K562 (cell line): ENCODE measurements at regions not wholly inside any gene's neighbourhood (a gene's known extent, or its start where the extent isn't known, plus 50 kb on each side); places are given as distances from the start of the nearest gene placed in this dataset.

ENCODE experiments used
- ATAC-seq: fragments of 200-7000 bp; cut with Tn5 transposase; 3 replicates; pipeline ENCODE4 v1.9.1; 2020; ENCODE audit warnings: moderate library complexity
- BruUV-seq: library from RNA; stranded (reverse); fragments of 400-500 nt; replicated peaks from 2 replicates; lab custom pipeline; 2021; lab: Mats Ljungman, UMichigan
- CTCF ChIA-PET: fragments of 300-600 bp; formaldehyde crosslinking; extraction: SDS; loops from one replicate; lab custom pipeline; 2021; ENCODE audit warnings: low intra/inter-chr PET ratio; lab: Yijun Ruan, JAX
- POLR2A ChIA-PET: fragments of 300-600, 350-650 bp; sonication (Branson Sonifier 250); formaldehyde crosslinking; extraction: SDS; loops from one replicate; lab custom pipeline; 2021; ENCODE audit warnings: antibody characterized with exemption, inconsistent platforms; lab: Yijun Ruan, JAX
- DNase-seq, 4 experiments: peaks; one replicate each; pipeline versions ENCODE4 v3.0.0 to v3.0.0-alpha.2; 2011 to 2018; ENCODE audit warnings: low spot score in 3 of 4, mixed read lengths in 3 of 4; ENCODE audit errors: extremely low read depth in 1 of 4
- FAIRE-seq: peaks from 2 replicates; lab custom pipeline; 2011; peaks lifted over from hg19 to GRCh38; lab: Jason Lieb, UNC
- H2AFZ ChIP-seq: 2 replicates; pipeline ENCODE4 v1.6.0; 2011; ENCODE audit warnings: low read depth, low read length, control low read depth, inconsistent platforms
- H3K27ac ChIP-seq: fragments of 200-600 bp; 3 replicates; pipeline ENCODE4 v1.8.0; 2011; ENCODE audit warnings: low read depth, mild to moderate bottlenecking, control low read depth, inconsistent platforms, low read length, moderate library complexity, mixed read lengths; ENCODE audit errors: extremely low read depth
- H3K27me3 ChIP-seq, 2 experiments: fragments of 300-600 bp in 1 of 2; 2 replicates in 1 of 2; 3 replicates in 1 of 2; pipeline versions ENCODE4 v1.6.0 to v1.8.0; 2011; ENCODE audit warnings: inconsistent platforms in 2 of 2, low read length in 2 of 2, mild to moderate bottlenecking in 1 of 2, mixed read lengths in 1 of 2, moderate library complexity in 1 of 2; ENCODE audit not compliant: control insufficient read depth in 2 of 2, insufficient read depth in 2 of 2
- H3K36me3 ChIP-seq: fragments of 300-600 bp; 3 replicates; pipeline ENCODE4 v1.8.0; 2011; ENCODE audit warnings: mild to moderate bottlenecking, low read length, inconsistent platforms; ENCODE audit not compliant: control insufficient read depth, insufficient read depth
- H3K4me1 ChIP-seq, 2 experiments: fragments of 200-600 bp in 1 of 2; replicated peaks in 1 of 2; 2 replicates in 1 of 2; 3 replicates in 1 of 2; pipeline versions ENCODE4 v1.5.1 to v1.8.0; 2011; ENCODE audit warnings: inconsistent platforms in 2 of 2, low read length in 2 of 2, mild to moderate bottlenecking in 1 of 2, mixed read lengths in 1 of 2, moderate library complexity in 1 of 2; ENCODE audit not compliant: control insufficient read depth in 2 of 2, insufficient read depth in 2 of 2
- H3K4me2 ChIP-seq: 2 replicates; pipeline ENCODE4 v1.6.1; 2011; ENCODE audit warnings: low read length, control low read depth, inconsistent platforms, mixed read lengths; ENCODE audit not compliant: insufficient read depth
- H3K4me3 ChIP-seq: fragments of 200-600 bp; sonication (generic), shearing (Covaris generic); 2 replicates; pipeline ENCODE4 v1.5.1; 2016; ENCODE audit warnings: control low read depth, inconsistent platforms
- H3K79me2 ChIP-seq: fragments of 200-600 bp; 3 replicates; pipeline ENCODE4 v1.8.0; 2011; ENCODE audit warnings: low read length, inconsistent platforms; ENCODE audit not compliant: control insufficient read depth, insufficient read depth
- H3K9ac ChIP-seq, 2 experiments: 2 replicates each; pipeline versions ENCODE4 v1.6.0 to v1.6.1; 2011; ENCODE audit warnings: low read depth in 2 of 2, low read length in 2 of 2, control low read depth in 1 of 2, inconsistent platforms in 1 of 2, mild to moderate bottlenecking in 1 of 2, mixed read lengths in 1 of 2; ENCODE audit not compliant: insufficient read depth in 1 of 2
- H3K9me1 ChIP-seq: one replicate; pipeline ENCODE4 v1.6.0; 2011; ENCODE audit warnings: inconsistent platforms, mild to moderate bottlenecking, low read length, moderate library complexity; ENCODE audit not compliant: control insufficient read depth, insufficient read depth
- H3K9me3 ChIP-seq: replicated peaks from 2 replicates; pipeline ENCODE4 v1.5.1; 2011; ENCODE audit warnings: low read depth, low read length, inconsistent platforms; ENCODE audit not compliant: control insufficient read depth, insufficient read depth
- H4K20me1 ChIP-seq: replicated peaks from 2 replicates; pipeline ENCODE4 v1.6.1; 2011; ENCODE audit warnings: low read length, inconsistent platforms, mixed read lengths; ENCODE audit not compliant: control insufficient read depth, insufficient read depth
- DDX20 ChIP-seq: fragments of 450-650 bp; IDR thresholded peaks from 2 replicates; pipeline ENCODE4 v1.6.1; 2016; ENCODE audit warnings: missing genetic modification characterization, low read depth, mild to moderate bottlenecking, missing compliant biosample characterization, moderate library complexity
- ERF ChIP-seq: fragments of 450-650 bp; formaldehyde crosslinking; IDR thresholded peaks from 2 replicates; pipeline ENCODE4 v1.4.0; 2020; ENCODE audit warnings: mild to moderate bottlenecking, mixed read lengths
- HIVEP1 ChIP-seq: fragments of 250-450 bp; sonication (Bioruptor Pico); IDR thresholded peaks from 2 replicates; pipeline ENCODE4 v1.4.0; 2020; ENCODE audit warnings: mild to moderate bottlenecking
- MLX ChIP-seq, 2 experiments: fragments of 450-650 bp in 1 of 2; sonication (generic) in 1 of 2; formaldehyde crosslinking; conservative IDR thresholded peaks; 2 replicates each; pipeline versions ENCODE4 v1.4.0 to v1.8.1; 2020 to 2022; ENCODE audit warnings: mild to moderate bottlenecking in 1 of 2, missing genetic modification reagents in 1 of 2
- NCOR1 ChIP-seq: fragments of 450-650 bp; IDR thresholded peaks from 2 replicates; pipeline ENCODE4 v1.6.1; 2016; ENCODE audit warnings: mild to moderate bottlenecking, moderate library complexity
- NFYB ChIP-seq: IDR thresholded peaks from 2 replicates; pipeline ENCODE4 v1.6.1; 2011; ENCODE audit warnings: mild to moderate bottlenecking, moderate library complexity; ENCODE audit not compliant: insufficient read length; ENCODE audit errors: extremely low read depth
- PYGO2 ChIP-seq: fragments of 450-650 bp; IDR thresholded peaks from 2 replicates; pipeline ENCODE4 v1.6.1; 2016; ENCODE audit warnings: mild to moderate bottlenecking, missing genetic modification characterization, moderate library complexity, missing compliant biosample characterization
- RFX1 ChIP-seq: fragments of 450-650 bp; IDR thresholded peaks from 2 replicates; pipeline ENCODE4 v1.6.1; 2016; ENCODE audit warnings: mild to moderate bottlenecking, moderate library complexity
- TBL1XR1 ChIP-seq, 2 experiments: IDR thresholded peaks; 2 replicates each; pipeline ENCODE4 v1.6.1; 2012; ENCODE audit warnings: improper control_type of control experiment in 2 of 2, low read length in 2 of 2, mild to moderate bottlenecking in 1 of 2
- TBP ChIP-seq: optimal IDR thresholded peaks from 2 replicates; pipeline ENCODE3; 2011; ENCODE audit warnings: low read depth, low read length, improper control_type of control experiment
- ZC3H11A ChIP-seq: IDR thresholded peaks from 2 replicates; pipeline ENCODE4 v1.6.1; 2012; ENCODE audit warnings: low read depth, low read length, improper control_type of control experiment
- ZNF277 ChIP-seq: fragments of 250-450 bp; sonication (Bioruptor Pico); IDR thresholded peaks from 2 replicates; pipeline ENCODE4 v1.8.0; 2022; ENCODE audit warnings: inconsistent platforms, mild to moderate bottlenecking, moderate library complexity, borderline replicate concordance
- ZNF280B ChIP-seq: fragments of 250-450 bp; sonication (Bioruptor Pico); IDR thresholded peaks from 2 replicates; pipeline ENCODE4 v1.5.1; 2021; ENCODE audit warnings: mild to moderate bottlenecking
- ZNF282 ChIP-seq: sonication (generic); formaldehyde crosslinking; IDR thresholded peaks from 2 replicates; pipeline ENCODE4 v1.8.1; 2023; ENCODE audit warnings: missing genetic modification reagents
- ZNF518B ChIP-seq: fragments of 250-450 bp; sonication (Bioruptor Pico); IDR thresholded peaks from 2 replicates; pipeline ENCODE4 v1.5.0; 2021; ENCODE audit warnings: mild to moderate bottlenecking, moderate library complexity
- whole genome bisulfite sequencing: fragments of 100-300 bp; shearing (Covaris generic); methylation state at CpG from one replicate; pipeline ENCODE4 v1.1.6; 2016; ENCODE audit warnings: low coverage, mixed read lengths; ENCODE audit not compliant: insufficient coverage; ENCODE audit errors: missing lambda C conversion rate; 5-methylcytosine and 5-hydroxymethylcytosine counted together
- in situ Hi-C: fragments of 300-500 bp; cut with MboI; formaldehyde crosslinking; loops from 4 replicates; pipeline ENCODE4 v1.15.0; 2018; ENCODE audit warnings: inconsistent platforms, mixed read lengths
- intact Hi-C: fragments of 100-400 bp; cut with micrococcal nuclease; formaldehyde crosslinking; loops from 2 replicates; pipeline ENCODE4 v1.14.2; 2022

- WGBS = 63% methylated on average over 2 of the region's 2 CpGs
- Histone ChIP-seq H4K20me1 (no peaks in the 10 kb centered on the region), H3K9ac (no peak overlapping the region), H3K27ac (no peak overlapping the region), H3K27me3 (no peaks in the 10 kb centered on the region), H3K4me2 (no peak overlapping the region), H3K36me3 (no peaks in the 10 kb centered on the region), H3K4me3 (no peak overlapping the region), H3K79me2 (no peaks in the 10 kb centered on the region), H3K9me3 (peaks cover 14% of the 10 kb centered on the region)
- intact Hi-C loops (no loop called here), in situ Hi-C loops (no loop called here)
- POLR2A ChIA-PET = interaction anchor here (0.9 kb wide), 1 partner anchor 7 kb away, joined by 4 read pairs; no protein-coding TSS in a partner anchor
- FAIRE-seq (no peak), ATAC-seq (no peak)
- TF ChIP-seq TBL1XR1 (IDR thresholded peaks at IDR 0.05; ENCODE audit: low read length in 2 of 2) (no peak), NCOR1 (no peak), ZNF282 (CRISPR knock-in tag) (no peak), RFX1 (no peak), ZC3H11A (no peak), DDX20 (tag) (no peak), ERF (no peak), MLX (CRISPR knock-in tag; conservative IDR thresholded peaks at IDR 0.05) (no peak), ZNF518B (CRISPR knock-in tag) (no peak), ZNF277 (no peak), PYGO2 (tag) (no peak), ZNF280B (no peak), HIVEP1 (CRISPR knock-in tag) (no peak), TBP (no peak), NFYB (no peak)
- TF ChIP-seq, all 486 proteins: peak for 0
- peaks cover 0 to 3% of the 10 kb centered on the region in 2 experiments; a peak in 1 of 5 replicates for H3K4me1 ChIP-seq
- no peak for DNase-seq
- CTCF ChIA-PET = no interaction called here
- BruUV-seq = no TSS peak
- H3K9me1 ChIP-seq = no peaks in the 10 kb centered on the region
- peak overlapping the region; percentile 47; the same call in 1 of the 2 replicates for H2AFZ ChIP-seq
These were observed 71.0 kb upstream of the ST3GAL5 start for GRCh38 chr2:85959826-85960225.
